Suprapubic skin (tissue), 4 donors: ENCODE measurements at regions not wholly inside any gene's neighbourhood (a gene's known extent, or its start where the extent isn't known, plus 50 kb on each side); places are given as distances from the start of the nearest gene placed in this dataset.

Experiments used
- DNase-seq, 2 donors: peaks; one replicate each; pipeline ENCODE4 v3.0.0-alpha.2; 2019; ENCODE audit warnings: low spot score in 2 of 2
- H3K27ac ChIP-seq: fragments of 200-600 bp; sonication (generic); one replicate; pipeline ENCODE4 v1.5.1; 2019
- H3K27me3 ChIP-seq: fragments of 200-600 bp; sonication (generic); one replicate; pipeline ENCODE4 v1.5.1; 2019
- H3K36me3 ChIP-seq: fragments of 200-600 bp; sonication (generic); one replicate; pipeline ENCODE4 v1.5.1; 2019
- H3K4me1 ChIP-seq: fragments of 200-600 bp; sonication (generic); one replicate; pipeline ENCODE4 v1.5.1; 2019
- H3K4me3 ChIP-seq: fragments of 200-600 bp; sonication (generic); one replicate; pipeline ENCODE4 v1.5.1; 2019; ENCODE audit warnings: mild to moderate bottlenecking
- H3K9me3 ChIP-seq: fragments of 200-600 bp; sonication (generic); one replicate; pipeline ENCODE4 v1.5.1; 2019
- CTCF ChIP-seq, 2 donors: fragments of 200-600 bp in 1 of 2; fragments of 450-650 bp in 1 of 2; sonication (generic) in 1 of 2; IDR thresholded peaks; one replicate each; pipeline ENCODE4 v1.5.1; 2016 to 2019; ENCODE audit warnings: antibody characterized with exemption in 2 of 2, mild to moderate bottlenecking in 1 of 2, moderate library complexity in 1 of 2
- EP300 ChIP-seq: sonication (generic); formaldehyde crosslinking; IDR thresholded peaks from one replicate; pipeline ENCODE4 v1.6.1; 2017; ENCODE audit warnings: antibody characterized with exemption
- POLR2A ChIP-seq, 2 donors: fragments of 450-650 bp; IDR thresholded peaks; one replicate each; pipeline ENCODE4 v1.6.1; 2017; ENCODE audit warnings: antibody characterized with exemption in 2 of 2, mild to moderate bottlenecking in 2 of 2, moderate library complexity in 2 of 2
- POLR2AphosphoS5 ChIP-seq, 3 donors: sonication (generic); formaldehyde crosslinking; IDR thresholded peaks; one replicate each; pipeline ENCODE4 v1.6.1; 2017; ENCODE audit warnings: antibody characterized with exemption in 3 of 3
- WGBS: methylation state at CpG from one replicate; pipeline ENCODE4 v1.1.5; 2018; 5-methylcytosine and 5-hydroxymethylcytosine counted together

GRCh38 chr12:42885677-42886076 lies 296.1 kb upstream of the PRICKLE1 start:
- no peaks in the 10 kb centered on the region for H3K27me3 ChIP-seq
- TF ChIP-seq POLR2A (IDR thresholded peaks at IDR 0.05) (no peak), CTCF (IDR thresholded peaks at IDR 0.05) (no peak), EP300 (no peak), POLR2AphosphoS5 (IDR thresholded peaks at IDR 0.05) (no peak)

GRCh38 chr12:42884116-42884515 lies 294.6 kb upstream of the PRICKLE1 start:
- 97% methylated on average over 4 of the region's 4 CpGs for WGBS

More at GRCh38 chr12:42885677-42886076, 296.1 kb upstream of the PRICKLE1 start:
- WGBS, result 83% methylated on average over 2 of the region's 2 CpGs
- DNase-seq, result no peak
- no peak overlapping the region for H3K4me3 ChIP-seq
- H3K9me3 ChIP-seq, result no peaks in the 10 kb centered on the region
- no peak overlapping the region for H3K27ac ChIP-seq
- H3K36me3 ChIP-seq, result no peaks in the 10 kb centered on the region
- no peaks in the 10 kb centered on the region for H3K4me1 ChIP-seq

DNA sequence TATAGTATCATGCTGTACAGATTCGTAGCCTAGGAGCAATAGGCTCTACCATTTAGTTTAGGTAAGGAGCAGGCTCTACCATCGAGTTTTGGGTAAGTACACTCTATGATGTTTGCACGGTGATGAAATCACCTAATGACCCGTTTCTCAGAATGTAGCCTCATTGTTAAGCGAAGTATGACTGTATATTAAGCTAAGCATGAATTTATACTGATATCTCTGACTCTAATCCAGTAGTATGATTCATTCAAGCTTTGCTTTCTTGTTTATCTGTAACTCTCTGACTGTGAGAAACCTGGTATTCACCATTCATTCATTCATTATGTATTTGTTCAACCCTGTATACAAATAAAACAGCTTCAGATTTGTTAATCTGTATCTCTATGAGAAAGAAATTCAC lies 283.9 kb upstream of the PRICKLE1 start:
- H3K9me3 ChIP-seq, result no peaks in the 10 kb centered on the region
- no peaks in the 10 kb centered on the region for H3K36me3 ChIP-seq
- DNase-seq, result no peak
- no peaks in the 10 kb centered on the region for H3K27me3 ChIP-seq
- no peak overlapping the region for H3K27ac ChIP-seq
- no peaks in the 10 kb centered on the region for H3K4me1 ChIP-seq
- TF ChIP-seq CTCF (IDR thresholded peaks at IDR 0.05), result no peak
- no peak for TF ChIP-seq POLR2A (IDR thresholded peaks at IDR 0.05)
- TF ChIP-seq EP300, result no peak
- TF ChIP-seq POLR2AphosphoS5 (IDR thresholded peaks at IDR 0.05), result no peak
- 94% methylated on average over 5 of the region's 5 CpGs for WGBS
- no peak overlapping the region for H3K4me3 ChIP-seq

More at GRCh38 chr12:42884116-42884515, 294.6 kb upstream of the PRICKLE1 start:
- Histone ChIP-seq H3K27me3 (no peaks in the 10 kb centered on the region), H3K4me1 (no peaks in the 10 kb centered on the region), H3K4me3 (no peak overlapping the region), H3K9me3 (no peaks in the 10 kb centered on the region), H3K36me3 (no peaks in the 10 kb centered on the region), H3K27ac (no peak overlapping the region)
- no peak for DNase-seq
- no peak for TF ChIP-seq EP300
- no peak for TF ChIP-seq CTCF (IDR thresholded peaks at IDR 0.05)
- TF ChIP-seq POLR2AphosphoS5 (IDR thresholded peaks at IDR 0.05), result no peak
- no peak for TF ChIP-seq POLR2A (IDR thresholded peaks at IDR 0.05)

DNA sequence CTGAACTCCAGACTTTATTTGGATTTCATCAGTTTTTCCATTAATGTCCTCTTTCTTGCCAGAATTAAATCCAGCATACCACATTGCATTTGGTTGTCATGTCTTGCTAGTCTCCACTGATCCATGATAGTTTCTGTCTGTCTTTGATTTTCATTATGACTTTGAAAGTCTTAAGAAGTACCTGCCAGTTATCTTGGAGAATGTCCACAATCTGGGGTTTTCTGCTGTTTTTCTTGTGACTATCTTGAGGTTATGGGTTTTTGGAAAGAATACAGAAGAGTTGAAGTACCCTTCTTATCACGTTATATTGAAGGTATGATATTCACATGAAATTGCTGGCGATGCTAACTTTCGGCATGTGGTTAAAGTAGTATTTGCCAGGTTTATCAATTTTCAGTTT lies 282.3 kb upstream of the PRICKLE1 start:
- Histone ChIP-seq H3K27me3 (no peaks in the 10 kb centered on the region), H3K4me3 (no peak overlapping the region), H3K9me3 (no peaks in the 10 kb centered on the region), H3K36me3 (no peaks in the 10 kb centered on the region), H3K4me1 (no peaks in the 10 kb centered on the region), H3K27ac (no peak overlapping the region)
- TF ChIP-seq POLR2AphosphoS5 (IDR thresholded peaks at IDR 0.05), result no peak
- no peak for TF ChIP-seq EP300
- no peak for TF ChIP-seq CTCF (IDR thresholded peaks at IDR 0.05)
- no peak for TF ChIP-seq POLR2A (IDR thresholded peaks at IDR 0.05)
- 72% methylated on average over 3 of the region's 3 CpGs for WGBS
- DNase-seq, result no peak

DNA sequence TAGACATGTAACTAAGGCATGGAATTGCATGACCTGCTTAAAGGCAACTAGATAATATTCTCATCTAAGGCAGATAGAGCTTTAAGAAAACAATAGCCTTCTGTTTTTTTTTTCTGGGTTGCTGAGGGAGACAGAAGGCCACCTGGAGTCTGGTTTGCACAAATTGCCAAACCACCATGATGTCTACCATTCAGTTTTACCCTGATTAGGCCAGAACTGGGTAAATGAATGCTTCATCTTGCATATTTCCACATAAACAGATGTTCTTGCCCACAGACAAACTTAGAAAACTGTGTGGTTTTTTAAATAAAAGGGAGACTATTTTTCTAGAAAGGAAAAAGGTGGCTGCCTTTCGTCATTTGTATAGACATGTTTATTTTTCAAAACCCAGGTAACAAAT lies 278.7 kb upstream of the PRICKLE1 start:
- Histone ChIP-seq H3K9me3 (no peaks in the 10 kb centered on the region), H3K4me1 (no peaks in the 10 kb centered on the region), H3K36me3 (no peaks in the 10 kb centered on the region), H3K27me3 (no peaks in the 10 kb centered on the region), H3K4me3 (no peak overlapping the region), H3K27ac (no peak overlapping the region)
- WGBS, result 81% methylated on average over 1 of the region's 1 CpG
- DNase-seq, result no peak
- TF ChIP-seq EP300 (no peak), CTCF (IDR thresholded peaks at IDR 0.05) (no peak), POLR2AphosphoS5 (IDR thresholded peaks at IDR 0.05) (no peak)
